Inflammatory macrophage (primary cell): ENCODE measurements at regions not wholly inside any gene's neighbourhood (a gene's known extent, or its start where the extent isn't known, plus 50 kb on each side); places are given as distances from the start of the nearest gene placed in this dataset.

Source experiments
- DNase-seq, 2 donors: peaks; one replicate each; pipeline ENCODE4 v3.0.0-alpha.2; 2020 to 2022

- DNase-seq = no peak
Observed at GRCh38 chr1:220356981-220357850, 85.0 kb upstream of the RAB3GAP2 start.

- DNase-seq = no peak
Observed at GRCh38 chr1:220353229-220354012, 81.2 kb upstream of the RAB3GAP2 start.

GRCh38 chr1:220348211-220348610 lies 76.0 kb upstream of the RAB3GAP2 start:
- DNase-seq = no peak

GRCh38 chr1:220347654-220348175 lies 75.5 kb upstream of the RAB3GAP2 start:
- DNase-seq = no peak

- no peak for DNase-seq
Observed at GRCh38 chr1:220344745-220345144, 72.5 kb upstream of the RAB3GAP2 start.

GRCh38 chr1:220342853-220343252 lies 70.6 kb upstream of the RAB3GAP2 start:
- DNase-seq = no peak

GRCh38 chr1:220341126-220341525 lies 68.9 kb upstream of the RAB3GAP2 start:
- no peak for DNase-seq

- DNase-seq = no peak
Observed at GRCh38 chr1:220339581-220339980, 67.3 kb upstream of the RAB3GAP2 start.

- no peak for DNase-seq
Observed at GRCh38 chr1:220338759-220339158, 66.5 kb upstream of the RAB3GAP2 start.

- DNase-seq = no peak
Observed at GRCh38 chr1:220336391-220337031, 64.3 kb upstream of the RAB3GAP2 start.

GRCh38 chr1:220335668-220336067 lies 63.4 kb upstream of the RAB3GAP2 start:
- DNase-seq = no peak

- no peak for DNase-seq
Observed at GRCh38 chr1:220331318-220331717, 59.1 kb upstream of the RAB3GAP2 start.

- DNase-seq = peak in 1 of 2 donors; percentile 10
Observed at GRCh38 chr1:220330265-220330664, 58.0 kb upstream of the RAB3GAP2 start.

GRCh38 chr1:220327106-220327505 lies 54.9 kb upstream of the RAB3GAP2 start:
- DNase-seq = no peak

- no peak for DNase-seq
Observed at GRCh38 chr1:220326578-220326977, 54.3 kb upstream of the RAB3GAP2 start.

- DNase-seq = no peak
Observed at GRCh38 chr1:220325306-220325995, 53.2 kb upstream of the RAB3GAP2 start.

GRCh38 chr1:220323717-220324116 lies 51.5 kb upstream of the RAB3GAP2 start:
- no peak for DNase-seq

- DNase-seq = no peak
Observed at GRCh38 chr1:220322570-220322969, 50.3 kb upstream of the RAB3GAP2 start.
